DOHH2 (cell line): ENCODE measurements at regions not wholly inside any gene's neighbourhood (a gene's known extent, or its start where the extent isn't known, plus 50 kb on each side); places are given as distances from the start of the nearest gene placed in this dataset.

Source experiments
- CTCF ChIP-seq: fragments of 200-600 bp; sonication (generic); IDR thresholded peaks from one replicate; pipeline ENCODE4 v1.5.1; 2014; ENCODE audit warnings: antibody characterized with exemption, mild to moderate bottlenecking, low read depth, low read length; ENCODE audit not compliant: poor library complexity, severe bottlenecking
- EZH2phosphoT487 ChIP-seq: fragments of 200-600 bp; sonication (generic); IDR thresholded peaks from 2 replicates; pipeline ENCODE4 v1.6.1; 2017; ENCODE audit warnings: borderline replicate concordance, mild to moderate bottlenecking, antibody characterized with exemption, low read length, moderate library complexity, mixed read lengths

- TF ChIP-seq CTCF (no peak), EZH2phosphoT487 (no peak)
Measured at GRCh38 chr1:102628109-102628613, 480.2 kb downstream of the COL11A1 start.
